ENCODE measurements at regions not wholly inside any gene's neighbourhood (a gene's known extent, or its start where the extent isn't known, plus 50 kb on each side); places are given as distances from the start of the nearest gene placed in this dataset.

DNA sequence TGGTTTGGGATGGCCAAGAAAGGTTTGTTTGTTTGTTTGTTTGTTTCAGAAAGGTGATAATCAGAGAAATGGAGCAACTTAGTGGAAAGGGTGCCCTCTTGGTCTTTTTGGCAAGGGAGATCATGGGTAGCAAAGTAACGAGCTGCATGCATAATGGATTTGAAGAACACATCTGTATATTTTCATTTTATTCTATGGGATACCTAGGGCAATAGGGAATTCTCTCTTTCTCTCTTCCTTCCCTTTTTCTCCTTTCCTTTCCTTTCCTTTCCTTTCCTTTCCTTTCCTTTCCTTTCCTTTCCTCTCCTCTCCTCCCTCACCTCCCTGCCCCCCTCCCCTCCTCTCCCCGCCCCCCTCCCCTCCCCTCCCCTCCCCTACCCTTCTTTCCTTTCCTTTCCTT lies 492.1 kb downstream of the NEBL start:
- TF ChIP-seq EZH2 (IDR thresholded peaks at IDR 0.05) (no peak), POLR2AphosphoS5 (IDR thresholded peaks at IDR 0.05; ENCODE audit: borderline replicate concordance, low read depth, low read length) (no peak), FOXP2 (optimal IDR thresholded peaks at IDR 0.05; ENCODE audit: control extremely low read depth, extremely low read length, insufficient read depth) (no peak)
